SIG-M5 treated with dmso at 0.1 percent for 504 hours (cell line): ENCODE measurements at regions not wholly inside any gene's neighbourhood (a gene's known extent, or its start where the extent isn't known, plus 50 kb on each side); places are given as distances from the start of the nearest gene placed in this dataset.

ENCODE experiments used
- DNase-seq: peaks from one replicate; lab custom pipeline; 2025; ENCODE audit not compliant: unreplicated experiment; lab: John Stamatoyannopoulos, UW

GRCh38 chr10:58014436-58014835, 253.3 kb downstream of the IPMK start:
- no peak for DNase-seq

GRCh38 chr10:58013406-58013805, 254.3 kb downstream of the IPMK start:
- no peak for DNase-seq

- no peak for DNase-seq
These were observed 257.5 kb downstream of the IPMK start for GRCh38 chr10:58010073-58010702.

GRCh38 chr10:58003945-58004344, 263.7 kb downstream of the IPMK start:
- DNase-seq: no peak

- DNase-seq: no peak
These were observed 266.5 kb downstream of the IPMK start for GRCh38 chr10:58001159-58001558.

- no peak for DNase-seq
These were observed 271.2 kb downstream of the IPMK start for GRCh38 chr10:57996536-57996935.

GRCh38 chr10:57993302-57993701, 274.4 kb downstream of the IPMK start:
- DNase-seq: no peak

GRCh38 chr10:57992321-57993077, 275.2 kb downstream of the IPMK start:
- DNase-seq: no peak

GRCh38 chr10:57988964-57989363, 278.7 kb downstream of the IPMK start:
- no peak for DNase-seq

GRCh38 chr10:57987055-57987721, 280.5 kb downstream of the IPMK start:
- no peak for DNase-seq

- DNase-seq: no peak
These were observed 281.3 kb downstream of the IPMK start for GRCh38 chr10:57986422-57986821.

- DNase-seq: no peak
These were observed 284.4 kb downstream of the IPMK start for GRCh38 chr10:57983281-57983791.

GRCh38 chr10:57982091-57982490, 285.6 kb downstream of the IPMK start:
- no peak for DNase-seq

GRCh38 chr10:57979956-57980355, 287.7 kb downstream of the IPMK start:
- no peak for DNase-seq

GRCh38 chr10:57979491-57979890, 288.2 kb downstream of the IPMK start:
- DNase-seq: no peak

GRCh38 chr10:57977262-57977661, 290.4 kb downstream of the IPMK start:
- DNase-seq: no peak

GRCh38 chr10:57973451-57973850, 294.2 kb downstream of the IPMK start:
- DNase-seq: no peak

- no peak for DNase-seq
These were observed 294.9 kb downstream of the IPMK start for GRCh38 chr10:57972783-57973182.

- no peak for DNase-seq
These were observed 299.2 kb downstream of the IPMK start for GRCh38 chr10:57968328-57969016.

GRCh38 chr10:57964351-57964750, 303.3 kb downstream of the IPMK start:
- DNase-seq: no peak

GRCh38 chr10:57963546-57963945, 304.1 kb downstream of the IPMK start:
- no peak for DNase-seq
